GM23338 (cell line): ENCODE measurements at regions not wholly inside any gene's neighbourhood (a gene's known extent, or its start where the extent isn't known, plus 50 kb on each side); places are given as distances from the start of the nearest gene placed in this dataset.

ENCODE experiments used
- ATAC-seq: fragments of 200-7000 bp; cut with Tn5 transposase; 3 replicates; pipeline ENCODE4 v1.9.1; 2020
- DNase-seq: peaks from one replicate; pipeline ENCODE4 v3.0.0-alpha.2; 2015; ENCODE audit warnings: low spot score
- H2AFZ ChIP-seq: fragments of 200-600 bp; sonication (generic); 2 replicates; pipeline ENCODE4 v1.8.0; 2016; ENCODE audit warnings: antibody characterized with exemption, mild to moderate bottlenecking, moderate library complexity
- H3F3A ChIP-seq: fragments of 200-600 bp; sonication (generic); replicated peaks from 2 replicates; pipeline ENCODE4 v1.8.0; 2017; ENCODE audit warnings: antibody characterized with exemption, mixed run types, low read depth
- H3K27ac ChIP-seq: fragments of 200-600 bp; sonication (generic); 2 replicates; pipeline ENCODE4 v1.6.1; 2016; ENCODE audit warnings: low read depth
- H3K27me3 ChIP-seq: fragments of 200-600 bp; sonication (generic); 2 replicates; pipeline ENCODE4 v1.8.0; 2016; ENCODE audit warnings: mild to moderate bottlenecking, mixed run types, moderate library complexity; ENCODE audit not compliant: insufficient read depth
- H3K36me3 ChIP-seq: fragments of 200-600 bp; sonication (generic); 2 replicates; pipeline ENCODE4 v1.8.0; 2016; ENCODE audit warnings: mild to moderate bottlenecking; ENCODE audit not compliant: insufficient read depth
- H3K4me1 ChIP-seq: fragments of 200-600 bp; sonication (generic); 2 replicates; pipeline ENCODE4 v1.8.0; 2016; ENCODE audit warnings: mild to moderate bottlenecking, moderate library complexity; ENCODE audit not compliant: insufficient read depth
- H3K4me2 ChIP-seq: fragments of 200-600 bp; sonication (generic); 2 replicates; pipeline ENCODE4 v1.7.1; 2017; ENCODE audit warnings: mixed run types
- H3K4me3 ChIP-seq: fragments of 200-600 bp; sonication (generic); 2 replicates; pipeline ENCODE4 v1.6.1; 2016; ENCODE audit warnings: mixed run types
- H3K79me2 ChIP-seq: fragments of 200-600 bp; sonication (generic); replicated peaks from 2 replicates; pipeline ENCODE4 v1.8.0; 2017; ENCODE audit warnings: mild to moderate bottlenecking; ENCODE audit not compliant: insufficient read depth
- H3K9me2 ChIP-seq: fragments of 200-600 bp; sonication (generic); 2 replicates; pipeline ENCODE4 v1.8.0; 2017; ENCODE audit not compliant: insufficient read depth
- H4K20me1 ChIP-seq: fragments of 200-600 bp; sonication (generic); replicated peaks from 2 replicates; pipeline ENCODE4 v1.8.0; 2017; ENCODE audit warnings: mild to moderate bottlenecking; ENCODE audit not compliant: insufficient read depth
- H3K27ac Mint-ChIP-seq: 2 replicates; pipeline ENCODE4 v1.8.0; 2020; ENCODE audit warnings: inconsistent platforms, mild to moderate bottlenecking, moderate library complexity, mixed read lengths
- H3K27me3 Mint-ChIP-seq: 3 replicates; pipeline ENCODE4 v1.8.0; 2022; ENCODE audit warnings: low read depth, mild to moderate bottlenecking, moderate library complexity, mixed read lengths, inconsistent platforms; ENCODE audit not compliant: insufficient read depth, poor library complexity
- H3K36me3 Mint-ChIP-seq: 3 replicates; pipeline ENCODE4 v1.8.0; 2021; ENCODE audit warnings: low read depth, mild to moderate bottlenecking, inconsistent platforms, moderate library complexity, mixed read lengths
- H3K4me1 Mint-ChIP-seq: 3 replicates; pipeline ENCODE4 v1.8.0; 2020; ENCODE audit warnings: mild to moderate bottlenecking, inconsistent platforms, mixed read lengths
- H3K4me3 Mint-ChIP-seq: 3 replicates; pipeline ENCODE4 v1.8.0; 2021; ENCODE audit warnings: moderate library complexity, mild to moderate bottlenecking, inconsistent platforms, mixed read lengths
- H3K9me3 Mint-ChIP-seq: 3 replicates; pipeline ENCODE4 v1.8.0; 2020; ENCODE audit warnings: moderate library complexity, mild to moderate bottlenecking, inconsistent platforms, mixed read lengths
- ETS1 ChIP-seq: IDR thresholded peaks from 2 replicates; pipeline ENCODE4 v1.6.1; 2016; ENCODE audit warnings: antibody characterized with exemption
- EZH2phosphoT487 ChIP-seq: fragments of 200-600 bp; sonication (generic); IDR thresholded peaks from one replicate; pipeline ENCODE4 v1.8.1; 2018; ENCODE audit warnings: antibody characterized with exemption; ENCODE audit not compliant: unreplicated experiment
- JUNB ChIP-seq: IDR thresholded peaks from one replicate; pipeline ENCODE4 v1.6.1; 2016; ENCODE audit warnings: antibody characterized with exemption; ENCODE audit not compliant: unreplicated experiment
- NANOG ChIP-seq: IDR thresholded peaks from 2 replicates; pipeline ENCODE4 v1.6.1; 2016; ENCODE audit warnings: antibody characterized with exemption, borderline replicate concordance
- POLR2AphosphoS5 ChIP-seq: IDR thresholded peaks from 2 replicates; pipeline ENCODE4 v1.6.1; 2016; ENCODE audit warnings: antibody characterized with exemption, low read depth
- REST ChIP-seq: IDR thresholded peaks from one replicate; pipeline ENCODE4 v1.6.1; 2018; ENCODE audit warnings: antibody characterized with exemption; ENCODE audit not compliant: unreplicated experiment
- STAT1 ChIP-seq: IDR thresholded peaks from one replicate; pipeline ENCODE4 v1.6.1; 2016; ENCODE audit warnings: antibody characterized with exemption; ENCODE audit not compliant: unreplicated experiment
- ZNF331 ChIP-seq: fragments of 250-450 bp; sonication (Bioruptor Pico); IDR thresholded peaks from 2 replicates; pipeline ENCODE4 v1.5.0; 2020; ENCODE audit warnings: low read depth, mild to moderate bottlenecking, moderate library complexity

- no peak for TF ChIP-seq JUNB
- TF ChIP-seq ZNF331 (CRISPR knock-in tag): no peak
- no peak for TF ChIP-seq REST
- TF ChIP-seq POLR2AphosphoS5: no peak
- Mint-ChIP-seq H3K4me3 (no peak overlapping the region), H3K36me3 (peaks cover 7% of the 10 kb centered on the region; the same call in 1 of the 3 replicates), H3K27me3 (peaks cover 2% of the 10 kb centered on the region), H3K9me3 (peaks cover 6% of the 10 kb centered on the region), H3K27ac (no peak overlapping the region), H3K4me1 (peaks cover 8% of the 10 kb centered on the region; the same call in 2 of the 3 replicates)
- H3K79me2 ChIP-seq: no peaks in the 10 kb centered on the region
- no peaks in the 10 kb centered on the region; the same call in 1 of the 2 replicates for H3K4me1 ChIP-seq
- H4K20me1 ChIP-seq: no peaks in the 10 kb centered on the region
- no peak overlapping the region for H3K27ac ChIP-seq
- no peaks in the 10 kb centered on the region for H3K27me3 ChIP-seq
- H3K36me3 ChIP-seq: no peaks in the 10 kb centered on the region
- no peak for ATAC-seq
- H3K4me3 ChIP-seq: no peak overlapping the region
- DNase-seq: no peak
- peak overlapping the region; percentile 76 for H2AFZ ChIP-seq
- H3K4me2 ChIP-seq: no peak overlapping the region
- H3F3A ChIP-seq: no peaks in the 10 kb centered on the region
- H3K9me2 ChIP-seq: 0 out of 2 replicates have a peak, but pooled peaks cover 9% of the 10 kb centered on the region
These were observed 143.9 kb upstream of the SIX2 start for GRCh38 chr2:45153121-45153520.

- H3K27me3 Mint-ChIP-seq: peaks cover 2% of the 10 kb centered on the region
- no peaks in the 10 kb centered on the region for H3F3A ChIP-seq
- H3K4me1 ChIP-seq: no peaks in the 10 kb centered on the region; the same call in 1 of the 2 replicates
- no peak for ATAC-seq
- H3K79me2 ChIP-seq: no peaks in the 10 kb centered on the region
- H3K4me3 Mint-ChIP-seq: no peak overlapping the region
- H3K9me3 Mint-ChIP-seq: peaks cover 6% of the 10 kb centered on the region
- DNase-seq: no peak
- no peak overlapping the region for H3K4me2 ChIP-seq
- H3K4me3 ChIP-seq: no peak overlapping the region
- H3K27me3 ChIP-seq: no peaks in the 10 kb centered on the region
- H4K20me1 ChIP-seq: no peaks in the 10 kb centered on the region
- H3K9me2 ChIP-seq: 0 out of 2 replicates have a peak, but pooled peaks cover 9% of the 10 kb centered on the region
- H3K27ac ChIP-seq: no peak overlapping the region
- H3K4me1 Mint-ChIP-seq: peaks cover 8% of the 10 kb centered on the region; the same call in 2 of the 3 replicates
- H3K27ac Mint-ChIP-seq: no peak overlapping the region
- H2AFZ ChIP-seq: peak overlapping the region; percentile 76
- peaks cover 7% of the 10 kb centered on the region; the same call in 1 of the 3 replicates for H3K36me3 Mint-ChIP-seq
- H3K36me3 ChIP-seq: no peaks in the 10 kb centered on the region
- TF ChIP-seq JUNB (no peak), ETS1 (no peak), NANOG (no peak), EZH2phosphoT487 (no peak), STAT1 (no peak), REST (no peak)
These were observed 143.4 kb upstream of the SIX2 start for GRCh38 chr2:45152691-45153090.
